ENCODE measurements at regions not wholly inside any gene's neighbourhood (a gene's known extent, or its start where the extent isn't known, plus 50 kb on each side); places are given as distances from the start of the nearest gene placed in this dataset.

DNA sequence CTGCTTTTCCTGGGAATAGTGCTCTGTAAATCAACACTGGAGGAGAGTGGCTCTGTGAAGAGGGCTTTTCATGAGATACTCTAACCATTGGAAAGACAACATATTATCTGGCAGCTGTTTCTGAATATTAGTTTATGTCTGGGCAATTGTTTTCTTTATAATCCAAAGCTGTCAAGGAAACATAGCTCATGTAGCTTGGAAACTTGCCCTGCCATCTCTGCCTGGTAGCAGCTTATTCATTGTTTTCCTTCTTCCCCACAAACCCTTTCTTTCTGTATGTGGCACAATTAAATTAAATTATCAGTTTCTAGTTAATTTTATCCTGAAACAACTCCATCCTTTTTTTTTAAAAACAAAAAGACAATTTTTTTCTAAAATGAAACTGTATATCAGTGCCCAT lies 160.0 kb downstream of the EDEM1 start:
- Histone ChIP-seq H3K9me2 (replicated peaks; ENCODE audit: insufficient read depth, low read length) (no peaks in the 10 kb centered on the region), H4K20me1 (ENCODE audit: insufficient read depth, low read length) (no peaks in the 10 kb centered on the region), H3K27ac (ENCODE audit: low read length) (no peak overlapping the region), H3K9ac (ENCODE audit: low read length) (no peak overlapping the region), H2AFZ (ENCODE audit: low read length) (no peak overlapping the region), H3K36me3 (replicated peaks; ENCODE audit: insufficient read depth, low read length) (no peaks in the 10 kb centered on the region), H3K4me3 (ENCODE audit: low read length) (no peak overlapping the region), H3K27me3 (replicated peaks; ENCODE audit: insufficient read depth, low read length) (no peaks in the 10 kb centered on the region), H3K4me2 (ENCODE audit: low read depth, low read length) (no peak overlapping the region), H3K4me1 (ENCODE audit: low read length) (no peaks in the 10 kb centered on the region), H3K79me2 (ENCODE audit: low read length) (no peaks in the 10 kb centered on the region), H3F3A (ENCODE audit: insufficient read depth, low read length) (no peaks in the 10 kb centered on the region), H3K9me3 (replicated peaks; ENCODE audit: insufficient read depth, low read length) (no peaks in the 10 kb centered on the region)
- TF ChIP-seq EZH2phosphoT487 (IDR thresholded peaks at IDR 0.05; ENCODE audit: low read length): no peak
- TF ChIP-seq EZH2 (optimal IDR thresholded peaks at IDR 0.05; ENCODE audit: low read depth, low read length): no peak
- DNase-seq: no peak

DNA sequence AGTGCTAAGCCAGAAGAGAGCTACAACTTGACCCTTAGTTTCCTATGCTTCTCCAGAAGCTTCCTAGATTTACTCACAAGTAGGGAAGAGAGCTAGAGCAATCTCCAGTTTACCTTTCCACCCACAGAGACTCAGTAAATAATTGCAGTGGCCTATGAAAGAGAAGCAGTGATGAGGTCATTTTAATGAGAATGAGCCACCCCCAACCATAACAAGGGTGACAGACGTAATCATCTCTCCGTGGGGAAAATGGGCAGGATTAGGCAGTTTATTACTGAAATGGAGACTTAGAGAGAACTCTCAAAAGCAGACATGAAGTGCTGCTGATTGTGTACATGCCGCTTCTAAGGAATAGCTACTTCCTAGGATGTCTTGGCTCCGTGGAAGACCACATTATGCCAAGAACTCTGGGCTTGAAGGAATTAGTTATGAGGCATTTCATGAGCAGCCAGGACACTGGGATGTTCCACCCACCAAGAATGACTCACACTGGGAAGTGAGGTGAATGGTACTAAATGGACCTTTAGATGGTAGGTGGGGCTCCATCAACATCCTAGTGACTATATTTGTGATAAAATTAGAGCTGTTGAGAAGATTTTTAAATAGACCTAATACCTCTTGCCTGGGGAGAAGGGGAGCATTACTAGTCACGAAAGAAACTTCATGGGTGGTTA lies 160.9 kb downstream of the EDEM1 start:
- no peak overlapping the region for H3K9ac ChIP-seq (ENCODE audit: low read length)
- DNase-seq: no peak

DNA sequence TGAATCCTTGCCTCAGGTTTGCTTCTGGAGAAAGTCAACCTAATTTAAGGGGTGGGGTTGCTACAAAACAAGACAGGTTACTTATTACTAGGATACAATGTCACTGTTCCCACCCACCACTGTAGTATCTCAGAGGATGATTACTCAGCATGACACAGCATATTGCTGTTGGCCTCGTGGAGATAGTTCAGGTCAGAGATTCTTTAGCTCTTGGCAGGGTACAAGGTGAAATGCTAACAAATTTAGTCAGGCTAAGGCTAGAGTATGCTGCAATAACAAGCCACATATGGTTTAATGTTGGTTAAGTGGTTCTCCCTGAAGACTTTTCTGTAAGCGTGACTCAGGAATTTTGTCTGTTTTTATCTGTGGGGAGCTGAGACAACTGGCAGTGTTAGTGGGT lies 161.8 kb downstream of the EDEM1 start:
- TF ChIP-seq, protein P1, sequence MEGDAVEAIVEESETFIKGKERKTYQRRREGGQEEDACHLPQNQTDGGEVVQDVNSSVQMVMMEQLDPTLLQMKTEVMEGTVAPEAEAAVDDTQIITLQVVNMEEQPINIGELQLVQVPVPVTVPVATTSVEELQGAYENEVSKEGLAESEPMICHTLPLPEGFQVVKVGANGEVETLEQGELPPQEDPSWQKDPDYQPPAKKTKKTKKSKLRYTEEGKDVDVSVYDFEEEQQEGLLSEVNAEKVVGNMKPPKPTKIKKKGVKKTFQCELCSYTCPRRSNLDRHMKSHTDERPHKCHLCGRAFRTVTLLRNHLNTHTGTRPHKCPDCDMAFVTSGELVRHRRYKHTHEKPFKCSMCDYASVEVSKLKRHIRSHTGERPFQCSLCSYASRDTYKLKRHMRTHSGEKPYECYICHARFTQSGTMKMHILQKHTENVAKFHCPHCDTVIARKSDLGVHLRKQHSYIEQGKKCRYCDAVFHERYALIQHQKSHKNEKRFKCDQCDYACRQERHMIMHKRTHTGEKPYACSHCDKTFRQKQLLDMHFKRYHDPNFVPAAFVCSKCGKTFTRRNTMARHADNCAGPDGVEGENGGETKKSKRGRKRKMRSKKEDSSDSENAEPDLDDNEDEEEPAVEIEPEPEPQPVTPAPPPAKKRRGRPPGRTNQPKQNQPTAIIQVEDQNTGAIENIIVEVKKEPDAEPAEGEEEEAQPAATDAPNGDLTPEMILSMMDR (IDR thresholded peaks at IDR 0.05; ENCODE audit: low read length): no peak
- Histone ChIP-seq H3F3A (ENCODE audit: insufficient read depth, low read length) (no peaks in the 10 kb centered on the region), H3K79me2 (ENCODE audit: low read length) (no peaks in the 10 kb centered on the region), H3K4me1 (ENCODE audit: low read length) (no peaks in the 10 kb centered on the region), H3K4me3 (ENCODE audit: low read length) (no peak overlapping the region), H4K20me1 (ENCODE audit: insufficient read depth, low read length) (no peaks in the 10 kb centered on the region), H3K27me3 (replicated peaks; ENCODE audit: insufficient read depth, low read length) (no peaks in the 10 kb centered on the region), H2AFZ (ENCODE audit: low read length) (no peak overlapping the region), H3K9me3 (replicated peaks; ENCODE audit: insufficient read depth, low read length) (no peaks in the 10 kb centered on the region), H3K9me2 (replicated peaks; ENCODE audit: insufficient read depth, low read length) (no peaks in the 10 kb centered on the region), H3K27ac (ENCODE audit: low read length) (no peak overlapping the region), H3K9ac (ENCODE audit: low read length) (no peak overlapping the region), H3K4me2 (ENCODE audit: low read depth, low read length) (no peak overlapping the region), H3K36me3 (replicated peaks; ENCODE audit: insufficient read depth, low read length) (no peaks in the 10 kb centered on the region)
- no peak for DNase-seq

More for the DNA sequence above, 160.9 kb downstream of the EDEM1 start:
- H2AFZ ChIP-seq (ENCODE audit: low read length): no peak overlapping the region
- no peak overlapping the region for H3K4me3 ChIP-seq (ENCODE audit: low read length)
- no peaks in the 10 kb centered on the region for H3K79me2 ChIP-seq (ENCODE audit: low read length)
- no peaks in the 10 kb centered on the region for H3K27me3 ChIP-seq (replicated peaks; ENCODE audit: insufficient read depth, low read length)
- H3F3A ChIP-seq (ENCODE audit: insufficient read depth, low read length): no peaks in the 10 kb centered on the region
- no peaks in the 10 kb centered on the region for H3K9me3 ChIP-seq (replicated peaks; ENCODE audit: insufficient read depth, low read length)
- TF ChIP-seq, protein P1 (IDR thresholded peaks at IDR 0.05; ENCODE audit: low read length): no peak
- TF ChIP-seq EZH2 (optimal IDR thresholded peaks at IDR 0.05; ENCODE audit: low read depth, low read length) (no peak), EZH2phosphoT487 (IDR thresholded peaks at IDR 0.05; ENCODE audit: low read length) (no peak)
- no peaks in the 10 kb centered on the region for H3K4me1 ChIP-seq (ENCODE audit: low read length)
- no peaks in the 10 kb centered on the region for H3K9me2 ChIP-seq (replicated peaks; ENCODE audit: insufficient read depth, low read length)
- H4K20me1 ChIP-seq (ENCODE audit: insufficient read depth, low read length): no peaks in the 10 kb centered on the region
- H3K27ac ChIP-seq (ENCODE audit: low read length): no peak overlapping the region
- no peak overlapping the region for H3K4me2 ChIP-seq (ENCODE audit: low read depth, low read length)
- H3K36me3 ChIP-seq (replicated peaks; ENCODE audit: insufficient read depth, low read length): no peaks in the 10 kb centered on the region

DNA sequence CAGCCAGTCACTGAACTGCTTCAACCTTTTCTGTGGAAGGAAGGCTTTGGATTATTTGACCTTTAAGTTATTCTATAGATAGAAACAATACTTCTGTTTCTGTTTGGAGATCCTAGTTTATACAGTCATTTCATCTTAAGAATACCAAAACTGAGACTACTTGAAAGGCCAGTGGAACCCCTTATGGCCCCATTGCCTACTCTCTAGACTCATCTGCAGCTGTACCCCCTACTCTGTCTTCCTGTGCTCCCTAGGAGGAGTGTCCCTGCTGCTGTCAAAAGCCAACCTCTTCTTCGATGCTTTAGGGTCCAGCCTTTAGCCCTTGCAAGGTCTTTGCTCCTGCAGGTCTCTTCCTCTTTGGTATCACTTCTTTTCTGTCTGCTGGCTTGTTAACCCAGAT lies 169.6 kb downstream of the EDEM1 start:
- no peak overlapping the region for H3K9ac ChIP-seq (ENCODE audit: low read length)
- no peaks in the 10 kb centered on the region for H3F3A ChIP-seq (ENCODE audit: insufficient read depth, low read length)
- H3K27me3 ChIP-seq (replicated peaks; ENCODE audit: insufficient read depth, low read length): no peaks in the 10 kb centered on the region
- no peak overlapping the region for H3K4me3 ChIP-seq (ENCODE audit: low read length)
- no peak overlapping the region for H3K27ac ChIP-seq (ENCODE audit: low read length)
- H3K9me3 ChIP-seq (replicated peaks; ENCODE audit: insufficient read depth, low read length): no peaks in the 10 kb centered on the region
- H4K20me1 ChIP-seq (ENCODE audit: insufficient read depth, low read length): no peaks in the 10 kb centered on the region
- H3K4me1 ChIP-seq (ENCODE audit: low read length): no peaks in the 10 kb centered on the region
- no peaks in the 10 kb centered on the region for H3K79me2 ChIP-seq (ENCODE audit: low read length)
- no peak overlapping the region for H2AFZ ChIP-seq (ENCODE audit: low read length)
- no peaks in the 10 kb centered on the region for H3K9me2 ChIP-seq (replicated peaks; ENCODE audit: insufficient read depth, low read length)
- H3K4me2 ChIP-seq (ENCODE audit: low read depth, low read length): no peak overlapping the region
- no peaks in the 10 kb centered on the region for H3K36me3 ChIP-seq (replicated peaks; ENCODE audit: insufficient read depth, low read length)
- TF ChIP-seq, protein P1 (IDR thresholded peaks at IDR 0.05; ENCODE audit: low read length): no peak
- TF ChIP-seq EZH2phosphoT487 (IDR thresholded peaks at IDR 0.05; ENCODE audit: low read length) (no peak), EZH2 (optimal IDR thresholded peaks at IDR 0.05; ENCODE audit: low read depth, low read length) (no peak)
- no peak for DNase-seq
